DND-41 (cell line): ENCODE measurements at regions not wholly inside any gene's neighbourhood (a gene's known extent, or its start where the extent isn't known, plus 50 kb on each side); places are given as distances from the start of the nearest gene placed in this dataset.

Experiments
- EZH2 ChIP-seq: IDR thresholded peaks from 3 replicates; pipeline ENCODE4 v1.6.1; 2012; ENCODE audit warnings: borderline replicate concordance, low read depth, mild to moderate bottlenecking, moderate library complexity, low read length, inconsistent platforms; ENCODE audit not compliant: severe bottlenecking
- TF ChIP-seq, protein P1 (sequence below): IDR thresholded peaks from 2 replicates; pipeline ENCODE4 v1.5.1; 2012; ENCODE audit warnings: borderline replicate concordance, low read length, moderate library complexity, mild to moderate bottlenecking; ENCODE audit not compliant: poor library complexity, severe bottlenecking; ENCODE audit errors: extremely low read depth

DNA sequence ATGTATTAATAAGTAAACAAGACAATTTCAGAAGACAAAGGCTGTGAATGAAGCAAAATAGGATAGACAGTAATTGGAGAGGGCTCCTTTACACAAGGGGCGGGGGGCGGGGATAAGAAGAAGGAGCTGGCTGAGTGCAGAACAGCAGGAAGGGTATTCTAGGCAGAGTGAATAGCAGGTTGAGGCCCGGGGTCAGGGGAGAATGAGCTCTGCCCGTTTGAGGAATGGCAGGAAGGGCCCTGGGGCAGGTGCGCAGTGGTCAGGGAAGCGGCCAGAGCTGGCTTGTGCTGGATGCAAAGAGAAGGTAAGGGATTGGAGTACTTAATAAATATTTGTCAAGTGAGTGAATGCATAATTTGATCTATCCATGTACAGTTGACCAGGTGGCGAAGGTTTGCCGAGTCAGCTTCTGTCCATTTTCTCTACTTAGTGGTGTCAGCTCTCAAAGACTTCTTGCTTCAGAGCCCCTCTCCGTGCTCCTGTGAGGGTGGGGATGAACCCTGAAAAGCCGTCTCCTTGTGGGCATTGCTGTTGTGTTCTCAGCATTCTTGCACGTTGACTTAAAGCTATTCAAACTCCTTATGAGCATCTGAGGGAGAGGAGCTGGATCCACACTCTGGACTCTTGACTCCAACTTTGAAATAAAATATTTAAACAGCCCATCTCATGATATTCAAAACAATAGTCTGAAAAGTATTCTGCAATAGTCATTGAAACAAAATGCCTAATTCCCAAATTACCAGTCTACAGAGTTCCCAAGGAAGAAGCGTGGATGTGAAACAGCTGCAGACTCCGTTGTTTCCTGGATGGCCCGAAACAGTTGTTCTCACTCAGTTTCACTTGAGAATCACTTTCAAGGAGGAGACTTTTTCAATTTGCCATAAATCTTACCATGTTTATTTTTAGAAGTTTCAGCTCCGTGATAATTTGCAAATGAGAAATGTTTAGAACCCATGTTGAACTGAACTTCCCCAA, 105.1 kb downstream of the EDN3 start:
- TF ChIP-seq, protein P1, sequence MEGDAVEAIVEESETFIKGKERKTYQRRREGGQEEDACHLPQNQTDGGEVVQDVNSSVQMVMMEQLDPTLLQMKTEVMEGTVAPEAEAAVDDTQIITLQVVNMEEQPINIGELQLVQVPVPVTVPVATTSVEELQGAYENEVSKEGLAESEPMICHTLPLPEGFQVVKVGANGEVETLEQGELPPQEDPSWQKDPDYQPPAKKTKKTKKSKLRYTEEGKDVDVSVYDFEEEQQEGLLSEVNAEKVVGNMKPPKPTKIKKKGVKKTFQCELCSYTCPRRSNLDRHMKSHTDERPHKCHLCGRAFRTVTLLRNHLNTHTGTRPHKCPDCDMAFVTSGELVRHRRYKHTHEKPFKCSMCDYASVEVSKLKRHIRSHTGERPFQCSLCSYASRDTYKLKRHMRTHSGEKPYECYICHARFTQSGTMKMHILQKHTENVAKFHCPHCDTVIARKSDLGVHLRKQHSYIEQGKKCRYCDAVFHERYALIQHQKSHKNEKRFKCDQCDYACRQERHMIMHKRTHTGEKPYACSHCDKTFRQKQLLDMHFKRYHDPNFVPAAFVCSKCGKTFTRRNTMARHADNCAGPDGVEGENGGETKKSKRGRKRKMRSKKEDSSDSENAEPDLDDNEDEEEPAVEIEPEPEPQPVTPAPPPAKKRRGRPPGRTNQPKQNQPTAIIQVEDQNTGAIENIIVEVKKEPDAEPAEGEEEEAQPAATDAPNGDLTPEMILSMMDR = no peak
- TF ChIP-seq EZH2 = no peak
